GM19025 (cell line): ENCODE measurements at regions not wholly inside any gene's neighbourhood (a gene's known extent, or its start where the extent isn't known, plus 50 kb on each side); places are given as distances from the start of the nearest gene placed in this dataset.
"Not testable (repeated sequence)": the region's sequence is repeated elsewhere in the genome, so short reads cannot be mapped to it uniquely, and the experiment has no call there.

Experiments used
- ATAC-seq: cut with Tn5 transposase; IDR thresholded peaks from one replicate; pipeline ENCODE4 v1.9.1; 2021; ENCODE audit warnings: mild to moderate bottlenecking, low read depth, moderate library complexity; ENCODE audit not compliant: unreplicated experiment

DNA sequence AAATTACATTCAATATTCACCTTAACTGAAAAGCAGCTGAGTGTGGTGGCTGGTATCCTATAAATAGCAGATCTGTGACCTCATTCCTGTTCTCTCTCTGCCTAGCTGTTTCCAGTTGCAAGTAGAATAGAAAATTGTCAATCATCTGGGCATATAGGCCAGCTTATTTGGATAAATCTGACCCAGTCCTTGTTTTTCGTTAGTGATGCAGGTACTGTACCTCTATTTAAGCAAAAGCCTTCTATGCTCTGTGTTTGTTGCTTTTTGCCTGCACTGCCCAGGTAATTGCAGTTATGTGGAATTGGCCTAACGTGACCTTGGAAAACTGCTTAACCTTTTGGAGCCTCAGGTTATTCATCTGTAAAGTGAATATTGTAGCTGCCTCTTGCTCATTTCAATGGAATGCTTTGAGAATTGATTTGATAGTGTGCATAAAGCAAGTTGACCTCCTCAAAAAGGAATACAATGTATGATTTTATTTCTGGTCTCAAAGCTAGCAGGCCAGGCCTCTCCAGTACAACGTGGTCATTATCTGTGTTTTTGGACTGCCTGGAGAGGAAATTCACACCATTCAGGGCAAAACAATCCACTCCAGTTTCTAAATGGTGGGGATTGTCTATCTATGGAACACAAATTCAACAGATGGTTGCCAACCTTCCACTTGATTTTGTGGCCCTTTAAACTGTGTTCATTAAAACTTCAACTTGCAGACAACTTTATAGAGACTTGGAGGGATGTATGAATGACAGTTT, 508.7 kb upstream of the CITED2 start:
- no peak for ATAC-seq

- ATAC-seq, result no peak
Measured at GRCh38 chr6:139882234-139882633, 507.8 kb upstream of the CITED2 start.

- ATAC-seq, result peak; percentile 78
Measured at GRCh38 chr6:139881728-139882211, 507.3 kb upstream of the CITED2 start.

DNA sequence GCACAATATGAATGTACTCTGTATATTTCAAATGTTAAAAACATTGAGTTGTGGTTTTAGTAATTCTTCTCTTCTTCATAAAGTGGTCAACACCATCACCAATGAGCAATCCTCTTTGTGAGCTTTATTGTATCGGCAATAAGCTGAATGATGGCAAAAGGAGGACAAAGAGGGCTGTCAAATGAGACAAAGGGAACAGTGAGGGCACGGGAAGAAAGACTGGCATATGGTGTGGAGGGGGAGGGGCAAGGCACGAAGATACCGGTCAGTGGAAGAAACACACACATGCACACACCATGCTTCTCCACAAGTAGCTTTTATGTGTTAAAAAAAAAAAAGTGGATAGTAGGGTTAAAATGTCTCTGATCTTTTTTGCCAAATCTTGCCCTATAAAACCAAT, 506.8 kb upstream of the CITED2 start:
- no peak for ATAC-seq

- no peak for ATAC-seq
Measured at GRCh38 chr6:139879823-139880356, 505.4 kb upstream of the CITED2 start.

GRCh38 chr6:139879241-139879640, 504.8 kb upstream of the CITED2 start:
- not testable (repeated sequence) for ATAC-seq

DNA sequence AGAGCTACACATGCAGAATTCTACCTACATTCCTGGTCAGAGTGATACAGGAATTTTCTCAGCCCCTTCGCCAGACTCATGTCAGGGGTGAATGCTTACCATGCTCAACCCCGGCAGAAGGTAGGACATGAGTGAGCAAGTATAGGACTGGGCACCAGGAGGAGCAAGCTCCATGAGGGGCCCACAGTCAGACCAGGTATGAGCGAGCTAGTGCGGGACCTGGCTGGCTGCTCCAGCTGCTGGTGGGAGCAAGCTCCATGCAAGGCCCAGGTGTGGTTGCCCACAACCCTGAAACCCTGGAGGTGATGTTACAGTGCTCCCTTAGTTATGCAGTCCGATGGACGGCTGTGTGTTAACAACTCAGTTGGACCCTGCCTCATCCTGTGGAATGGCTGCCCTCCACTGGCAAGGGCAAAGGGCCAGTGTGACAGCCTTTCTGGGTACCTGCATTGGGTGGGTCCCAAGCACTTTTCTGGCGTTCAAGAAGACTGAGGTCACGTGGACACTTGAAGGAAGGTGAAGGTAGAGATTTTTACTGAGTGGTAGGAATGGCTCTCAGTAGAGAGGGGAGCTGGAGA, 503.5 kb upstream of the CITED2 start:
- ATAC-seq, result no peak

GRCh38 chr6:139872665-139873064, 498.2 kb upstream of the CITED2 start:
- ATAC-seq, result no peak

- no peak for ATAC-seq
Measured at GRCh38 chr6:139871803-139872510, 497.5 kb upstream of the CITED2 start.

DNA sequence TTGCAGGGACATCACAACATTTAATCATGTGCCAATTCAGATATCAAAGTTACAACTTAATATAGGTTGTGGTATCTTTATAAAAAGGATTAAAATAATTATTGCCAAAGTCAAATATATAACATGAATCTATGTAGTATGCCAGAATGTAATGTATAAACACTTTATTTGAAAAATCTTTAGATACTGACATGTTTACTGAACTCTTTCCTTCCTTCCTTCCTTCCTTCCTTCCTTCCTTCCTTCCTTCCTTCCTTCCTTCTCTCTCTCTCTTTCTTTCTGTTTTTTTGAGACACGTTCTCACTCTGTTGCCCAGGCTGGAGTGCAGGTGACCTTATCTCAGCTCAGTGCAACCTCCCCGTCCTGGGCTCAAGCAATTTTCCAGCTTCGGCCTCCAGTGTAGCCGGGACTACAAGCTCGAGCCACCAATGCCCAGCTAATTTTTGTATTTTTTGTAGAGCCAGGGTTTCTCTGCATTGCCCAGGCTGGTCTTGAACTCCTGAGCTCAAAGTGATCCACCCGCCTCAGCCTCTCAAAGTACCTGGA, 496.8 kb upstream of the CITED2 start:
- no peak for ATAC-seq

DNA sequence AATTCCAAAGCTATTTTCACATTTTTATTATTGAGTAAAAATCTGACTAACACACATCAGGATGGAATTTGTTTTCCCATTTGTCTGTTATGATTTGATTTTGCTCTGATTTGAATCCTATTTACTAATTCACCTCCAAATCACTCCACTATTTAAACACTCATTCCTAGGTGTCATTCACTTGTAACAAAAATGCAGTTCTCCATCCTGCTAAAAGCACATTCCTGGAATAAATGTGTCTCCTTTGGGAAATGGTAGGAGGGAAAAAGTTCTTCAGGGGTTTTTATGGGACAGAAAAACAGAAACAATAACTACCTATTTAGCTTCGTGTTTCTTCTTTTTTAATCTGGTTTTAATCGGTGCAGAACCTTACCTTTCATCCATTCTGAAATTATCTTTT, 494.1 kb upstream of the CITED2 start:
- ATAC-seq, result no peak

DNA sequence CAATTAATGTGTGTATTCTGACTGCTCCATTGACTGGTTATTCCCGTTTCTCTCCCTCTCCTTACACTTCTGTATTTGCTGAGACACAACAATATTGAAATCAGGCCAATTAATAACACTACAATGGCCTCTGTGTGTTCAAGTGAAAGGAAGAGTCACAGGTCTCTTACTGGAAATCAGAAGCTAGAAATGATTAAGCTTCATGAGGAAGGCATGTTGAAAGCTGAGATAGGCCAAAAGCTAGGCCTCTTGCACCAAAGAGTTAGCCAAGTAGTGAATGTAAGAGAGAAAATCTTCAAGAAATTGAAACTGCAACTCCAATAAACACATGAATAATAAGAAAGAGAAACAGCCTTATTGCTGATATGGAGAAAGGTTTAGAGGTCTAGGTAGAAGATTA, 489.5 kb upstream of the CITED2 start:
- peak; percentile 74 for ATAC-seq

GRCh38 chr6:139863346-139863745, 488.9 kb upstream of the CITED2 start:
- ATAC-seq, result no peak

DNA sequence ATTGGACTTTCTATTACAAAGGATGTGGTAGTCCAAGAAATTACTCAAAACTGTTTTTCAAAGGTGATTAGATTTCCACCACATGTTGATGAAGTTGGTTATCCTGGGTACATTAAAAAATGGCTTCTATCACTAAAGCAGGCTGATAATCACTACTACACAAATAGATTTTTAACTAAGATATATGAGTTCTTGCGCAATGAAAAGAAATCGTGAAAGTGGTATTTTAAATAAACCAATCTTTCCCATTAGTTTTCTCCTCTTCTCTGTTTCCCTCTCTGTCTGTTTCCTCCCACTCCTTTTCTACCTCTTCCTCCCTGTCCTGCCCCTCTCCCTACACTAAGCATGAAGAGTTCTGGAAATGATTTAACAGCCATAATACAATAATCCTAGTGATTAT, 487.9 kb upstream of the CITED2 start:
- ATAC-seq, result no peak

- ATAC-seq, result no peak
Measured at GRCh38 chr6:139860203-139860602, 485.8 kb upstream of the CITED2 start.

- ATAC-seq, result no peak
Measured at GRCh38 chr6:139858429-139858828, 484.0 kb upstream of the CITED2 start.

DNA sequence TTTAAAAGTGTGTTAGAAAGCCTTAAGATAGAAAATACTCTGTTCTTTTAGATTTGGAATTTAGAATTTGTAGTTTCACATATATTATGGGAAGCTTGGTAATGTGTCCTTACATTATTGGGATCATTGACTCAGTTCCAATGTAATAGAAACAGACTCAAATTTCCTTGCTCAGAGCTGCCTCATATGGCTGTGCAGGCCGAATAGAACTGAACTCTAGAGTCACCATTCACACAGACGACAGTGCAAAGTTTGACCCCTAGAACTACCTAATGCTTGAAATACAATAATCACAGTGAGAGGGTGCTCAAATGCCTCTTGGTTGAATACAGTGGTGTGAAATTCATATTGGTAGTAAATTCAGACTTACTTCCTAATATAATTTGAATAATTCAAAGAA, 482.7 kb upstream of the CITED2 start:
- no peak for ATAC-seq

GRCh38 chr6:139856562-139856961, 482.1 kb upstream of the CITED2 start:
- ATAC-seq, result no peak

DNA sequence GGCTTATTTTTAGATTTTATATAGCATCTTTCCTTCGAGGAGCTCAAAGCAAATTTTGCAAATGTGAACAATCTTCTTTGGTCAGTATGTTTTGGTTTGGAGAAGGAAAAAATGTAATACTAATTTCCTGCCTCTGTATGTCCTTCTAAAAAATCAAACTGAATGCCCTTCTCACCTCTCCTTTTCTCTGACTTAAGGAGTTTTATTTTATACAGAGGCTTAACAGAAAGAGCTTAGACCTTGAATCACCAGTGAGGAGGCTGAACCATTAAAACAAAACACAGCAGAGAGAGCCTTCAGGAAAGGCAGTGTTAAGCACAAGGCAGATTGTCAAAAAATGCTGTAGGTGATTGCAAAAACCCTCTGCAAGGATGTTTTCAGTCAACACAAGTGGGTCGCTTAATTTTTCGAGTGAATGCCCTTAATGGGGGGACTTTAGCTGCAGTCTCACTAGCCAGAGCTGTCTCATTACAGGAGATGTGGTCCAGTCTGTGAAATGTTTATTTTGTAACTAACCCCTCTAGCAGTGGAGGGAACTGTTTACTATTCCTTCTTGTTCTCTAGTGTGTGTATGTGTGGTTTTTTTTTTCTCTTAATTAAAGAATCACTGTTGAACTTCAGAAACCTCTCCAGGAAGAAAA, 481.3 kb upstream of the CITED2 start:
- ATAC-seq, result no peak

GRCh38 chr6:139853302-139853992, 479.0 kb upstream of the CITED2 start:
- no peak for ATAC-seq
